Natural killer cell treated with Interleukin-12 subunit alpha and Interleukin-12 subunit beta and Interleukin-15 and Interleukin-18, amount 100 ng/mL, for 72 hours (primary cell): ENCODE measurements at regions not wholly inside any gene's neighbourhood (a gene's known extent, or its start where the extent isn't known, plus 50 kb on each side); places are given as distances from the start of the nearest gene placed in this dataset.

Experiments used
- ATAC-seq, 2 donors: fragments of 150-1000 bp; cut with Tn5 transposase in 1 of 2; sonication (Bioruptor Pico), chemical (Tn5 transposase) in 1 of 2; 2 replicates each; pipeline ENCODE4 v1.10.0; 2021
- DNase-seq: peaks from one replicate; pipeline ENCODE4 v3.0.0; 2022; ENCODE audit warnings: low spot score
- H3K27ac Mint-ChIP-seq, 2 donors: 1 replicate in 1 of 2; 2 replicates in 1 of 2; pipeline ENCODE4 v1.8.0; 2022; ENCODE audit warnings: mixed read lengths in 2 of 2, mild to moderate bottlenecking in 1 of 2, moderate library complexity in 1 of 2
- H3K27me3 Mint-ChIP-seq, 2 donors: 1 replicate in 1 of 2; 2 replicates in 1 of 2; pipeline ENCODE4 v1.8.0; 2022; ENCODE audit warnings: mixed read lengths in 2 of 2
- H3K36me3 Mint-ChIP-seq: one replicate; pipeline ENCODE4 v1.8.0; 2022; ENCODE audit warnings: mixed read lengths
- H3K4me1 Mint-ChIP-seq, 2 donors: 1 replicate in 1 of 2; 2 replicates in 1 of 2; pipeline ENCODE4 v1.8.0; 2022; ENCODE audit warnings: low read depth in 2 of 2, mixed read lengths in 2 of 2, mild to moderate bottlenecking in 1 of 2
- H3K4me3 Mint-ChIP-seq: one replicate; pipeline ENCODE4 v1.8.0; 2022; ENCODE audit warnings: mixed read lengths
- H3K9me3 Mint-ChIP-seq: 2 replicates; pipeline ENCODE4 v1.8.0; 2022; ENCODE audit warnings: mixed read lengths

DNA sequence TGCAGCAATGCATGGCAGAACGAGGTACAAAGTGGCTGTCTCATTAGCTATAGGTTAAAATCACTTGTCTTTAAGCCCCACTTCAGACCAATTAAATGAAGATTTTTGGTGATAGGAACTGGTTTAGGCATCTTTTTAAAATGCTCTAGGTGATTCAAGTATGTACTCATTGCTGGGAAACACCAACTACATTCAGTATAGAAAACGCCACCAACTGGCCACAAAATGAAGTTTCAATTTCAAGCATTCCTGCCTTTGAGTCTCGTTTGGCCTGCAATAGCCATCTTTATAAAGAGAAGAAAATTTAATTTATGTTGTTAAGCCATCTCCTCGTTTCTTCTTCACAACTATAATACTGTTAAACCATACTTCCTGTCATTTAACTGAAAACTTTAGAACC, 587.9 kb downstream of the GBE1 start:
- H3K9me3 Mint-ChIP-seq = peaks cover 10% of the 10 kb centered on the region
- DNase-seq = no peak
- no peak for ATAC-seq
- no peak overlapping the region for H3K27ac Mint-ChIP-seq
- no peaks in the 10 kb centered on the region for H3K4me1 Mint-ChIP-seq
- no peak overlapping the region for H3K4me3 Mint-ChIP-seq
- H3K36me3 Mint-ChIP-seq = peaks cover 5% of the 10 kb centered on the region
- H3K27me3 Mint-ChIP-seq = no peaks in the 10 kb centered on the region

DNA sequence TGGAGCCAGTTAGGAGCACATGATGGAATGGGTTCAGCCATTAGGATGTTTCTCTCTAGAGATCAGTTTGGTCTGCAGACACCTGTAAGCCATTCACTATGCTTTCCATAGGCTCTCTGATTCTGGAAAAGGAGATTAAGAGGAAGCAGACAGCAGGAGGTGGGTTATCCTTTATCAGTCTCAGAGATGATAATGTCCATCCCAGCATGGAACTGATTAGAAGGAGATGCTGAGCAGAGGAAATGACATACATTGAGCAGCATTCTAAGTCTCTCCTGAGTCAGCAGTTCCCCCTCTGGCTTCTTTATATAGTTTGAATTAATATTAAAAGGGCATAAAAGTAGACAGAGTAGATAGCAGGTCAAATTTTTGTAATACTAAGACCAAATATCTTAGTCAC, 591.1 kb downstream of the GBE1 start:
- DNase-seq = no peak
- H3K4me1 Mint-ChIP-seq = no peaks in the 10 kb centered on the region
- no peak overlapping the region for H3K27ac Mint-ChIP-seq
- no peak overlapping the region for H3K4me3 Mint-ChIP-seq
- peaks cover 5% of the 10 kb centered on the region for H3K36me3 Mint-ChIP-seq
- peaks cover 13% of the 10 kb centered on the region for H3K9me3 Mint-ChIP-seq
- ATAC-seq = no peak
- H3K27me3 Mint-ChIP-seq = no peaks in the 10 kb centered on the region

DNA sequence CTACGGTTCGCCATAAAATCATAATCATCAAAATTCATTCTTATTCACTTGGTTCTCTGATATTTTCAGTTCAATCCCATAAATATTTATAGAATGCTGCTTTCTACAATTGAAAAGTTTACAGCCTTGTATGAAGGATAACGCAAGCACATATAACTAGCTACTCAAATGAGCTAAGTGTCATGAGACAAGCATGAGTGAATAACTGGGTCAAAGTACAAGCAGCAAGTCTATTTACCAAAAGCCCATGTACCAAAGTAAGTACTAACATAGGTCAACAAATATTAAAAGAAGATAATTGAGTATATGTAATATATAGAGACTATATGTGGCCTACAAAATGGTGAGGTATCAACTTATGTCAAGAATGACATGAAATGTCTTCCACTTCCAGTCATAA, 596.6 kb downstream of the GBE1 start:
- Mint-ChIP-seq H3K4me3 (no peak overlapping the region), H3K9me3 (peaks cover 9% of the 10 kb centered on the region)
- DNase-seq = no peak

DNA sequence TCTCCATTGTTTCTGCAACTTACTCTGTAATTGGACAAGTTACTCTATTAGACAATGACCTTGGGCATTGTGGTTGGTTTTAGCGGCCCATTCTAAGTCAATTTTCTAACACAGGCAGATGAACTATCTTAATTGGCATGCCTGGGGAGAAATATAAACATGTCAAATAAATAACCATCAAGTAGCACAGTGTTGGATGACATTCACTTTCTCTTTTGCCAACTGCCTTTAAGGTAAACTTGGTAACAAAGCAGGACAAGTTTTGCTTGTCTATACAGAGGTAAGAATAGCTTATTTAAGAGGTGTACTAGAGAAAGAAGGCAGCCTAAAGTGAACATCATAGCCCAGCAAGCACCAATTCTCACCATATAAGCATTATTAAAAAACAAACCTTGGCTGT, 599.6 kb downstream of the GBE1 start:
- peaks cover 4% of the 10 kb centered on the region for H3K36me3 Mint-ChIP-seq
- no peak for DNase-seq
- H3K27ac Mint-ChIP-seq = no peak overlapping the region
- H3K4me1 Mint-ChIP-seq = no peaks in the 10 kb centered on the region
- H3K27me3 Mint-ChIP-seq = no peaks in the 10 kb centered on the region
- no peak overlapping the region for H3K4me3 Mint-ChIP-seq
- no peak for ATAC-seq
- H3K9me3 Mint-ChIP-seq = peaks cover 11% of the 10 kb centered on the region

More for the DNA sequence above, 596.6 kb downstream of the GBE1 start:
- H3K36me3 Mint-ChIP-seq = peaks cover 2% of the 10 kb centered on the region
- no peak for ATAC-seq
- no peaks in the 10 kb centered on the region for H3K27me3 Mint-ChIP-seq
- no peak overlapping the region for H3K27ac Mint-ChIP-seq
- H3K4me1 Mint-ChIP-seq = no peaks in the 10 kb centered on the region

DNA sequence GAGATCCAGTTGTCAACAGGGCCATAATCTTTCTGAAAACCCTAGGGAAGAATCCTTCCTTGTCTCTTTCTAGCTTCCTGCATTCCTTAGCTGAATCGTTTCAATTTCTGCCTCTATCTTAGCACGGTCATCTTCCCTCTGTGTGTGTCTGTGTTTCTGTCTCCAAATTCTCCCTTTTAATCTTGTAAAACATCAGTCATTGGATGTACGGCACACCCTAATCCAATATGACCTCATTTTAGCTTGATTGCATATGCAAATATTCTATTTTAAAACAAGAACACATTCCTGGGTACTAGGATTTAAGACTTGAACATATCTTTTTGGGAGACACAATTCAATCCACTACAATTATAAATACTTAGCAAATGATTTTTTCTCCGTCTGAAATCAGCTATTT, 600.3 kb downstream of the GBE1 start:
- Mint-ChIP-seq H3K27ac (no peak overlapping the region), H3K9me3 (peaks cover 14% of the 10 kb centered on the region), H3K4me3 (no peak overlapping the region), H3K4me1 (no peaks in the 10 kb centered on the region), H3K27me3 (no peaks in the 10 kb centered on the region), H3K36me3 (peaks cover 4% of the 10 kb centered on the region)
- ATAC-seq (no peak), DNase-seq (no peak)

DNA sequence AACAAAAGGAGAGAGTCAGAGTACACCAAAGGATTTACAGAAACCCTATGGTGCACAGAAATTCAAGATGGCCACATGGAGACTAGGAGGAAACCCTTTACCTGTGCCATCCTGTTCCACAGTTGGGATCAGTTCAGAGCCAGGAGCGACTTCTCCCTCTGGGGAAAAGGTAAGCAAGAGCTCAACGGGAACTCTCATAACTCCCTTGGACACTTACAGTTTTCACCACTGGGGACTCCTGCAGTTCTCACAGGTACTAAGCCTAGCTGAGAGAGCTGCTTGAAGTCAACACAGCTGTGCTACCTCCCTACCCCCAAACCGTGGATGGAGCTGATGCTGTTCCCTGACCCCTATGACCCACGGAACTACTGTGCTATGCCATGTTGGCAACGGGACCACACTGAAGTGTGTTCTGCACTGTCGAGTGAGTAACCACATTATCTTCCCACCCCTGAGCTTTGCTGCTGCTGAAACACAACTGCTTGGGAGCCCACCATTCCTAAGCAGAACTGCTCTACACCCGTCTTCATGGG, 606.8 kb downstream of the GBE1 start:
- Mint-ChIP-seq H3K27ac (no peak overlapping the region), H3K4me1 (no peaks in the 10 kb centered on the region), H3K36me3 (peaks cover 10% of the 10 kb centered on the region), H3K4me3 (no peak overlapping the region), H3K27me3 (no peaks in the 10 kb centered on the region), H3K9me3 (peaks cover 15% of the 10 kb centered on the region)
- DNase-seq (no peak), ATAC-seq (no peak)

DNA sequence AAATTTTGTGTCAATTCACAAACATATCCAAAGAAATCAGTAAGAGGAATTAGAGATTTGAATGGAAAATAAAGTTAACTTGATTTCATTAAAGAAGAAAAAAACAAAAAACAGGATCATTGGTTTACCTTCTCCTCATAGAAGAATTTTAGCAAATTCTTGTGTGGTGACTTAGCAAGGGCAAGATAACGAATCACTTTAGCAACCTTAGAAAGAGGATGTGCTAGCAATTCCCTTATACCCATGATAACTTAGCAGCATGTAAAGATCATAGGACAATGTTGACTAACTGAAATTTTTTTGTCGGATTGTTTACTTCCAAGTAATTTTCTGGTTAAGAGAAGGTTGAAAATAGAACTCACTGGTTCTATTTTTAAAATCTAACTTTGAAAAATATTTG, 609.3 kb downstream of the GBE1 start:
- H3K27me3 Mint-ChIP-seq = no peaks in the 10 kb centered on the region
- no peak overlapping the region for H3K27ac Mint-ChIP-seq
- peaks cover 13% of the 10 kb centered on the region for H3K9me3 Mint-ChIP-seq
- no peak overlapping the region for H3K4me3 Mint-ChIP-seq
- H3K4me1 Mint-ChIP-seq = no peaks in the 10 kb centered on the region
- H3K36me3 Mint-ChIP-seq = peaks cover 9% of the 10 kb centered on the region
- no peak for DNase-seq
- no peak for ATAC-seq

DNA sequence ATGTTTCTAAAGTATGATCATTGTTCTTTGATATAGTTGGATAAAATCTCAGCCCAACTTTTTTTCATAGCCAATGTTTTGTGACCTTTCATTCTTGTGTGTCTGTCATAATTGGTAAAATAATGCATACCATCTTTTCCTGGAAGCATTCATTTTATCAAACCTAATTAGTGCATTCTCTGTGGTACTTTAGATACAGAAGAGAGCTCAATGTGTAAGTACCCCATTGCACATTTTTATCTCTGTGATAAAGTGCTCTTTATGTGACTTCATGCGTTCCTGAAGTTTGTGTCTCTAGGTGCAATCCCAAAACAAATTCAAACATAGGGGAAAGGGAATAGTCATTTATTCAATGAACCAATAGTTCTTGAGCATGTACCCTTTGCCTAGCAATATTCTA, 628.5 kb downstream of the GBE1 start:
- no peaks in the 10 kb centered on the region for H3K27me3 Mint-ChIP-seq
- H3K4me1 Mint-ChIP-seq = no peaks in the 10 kb centered on the region
- DNase-seq = no peak
- no peaks in the 10 kb centered on the region for H3K36me3 Mint-ChIP-seq
- H3K4me3 Mint-ChIP-seq = no peak overlapping the region
- ATAC-seq = no peak
- no peak overlapping the region for H3K27ac Mint-ChIP-seq
- peaks cover 6% of the 10 kb centered on the region for H3K9me3 Mint-ChIP-seq

DNA sequence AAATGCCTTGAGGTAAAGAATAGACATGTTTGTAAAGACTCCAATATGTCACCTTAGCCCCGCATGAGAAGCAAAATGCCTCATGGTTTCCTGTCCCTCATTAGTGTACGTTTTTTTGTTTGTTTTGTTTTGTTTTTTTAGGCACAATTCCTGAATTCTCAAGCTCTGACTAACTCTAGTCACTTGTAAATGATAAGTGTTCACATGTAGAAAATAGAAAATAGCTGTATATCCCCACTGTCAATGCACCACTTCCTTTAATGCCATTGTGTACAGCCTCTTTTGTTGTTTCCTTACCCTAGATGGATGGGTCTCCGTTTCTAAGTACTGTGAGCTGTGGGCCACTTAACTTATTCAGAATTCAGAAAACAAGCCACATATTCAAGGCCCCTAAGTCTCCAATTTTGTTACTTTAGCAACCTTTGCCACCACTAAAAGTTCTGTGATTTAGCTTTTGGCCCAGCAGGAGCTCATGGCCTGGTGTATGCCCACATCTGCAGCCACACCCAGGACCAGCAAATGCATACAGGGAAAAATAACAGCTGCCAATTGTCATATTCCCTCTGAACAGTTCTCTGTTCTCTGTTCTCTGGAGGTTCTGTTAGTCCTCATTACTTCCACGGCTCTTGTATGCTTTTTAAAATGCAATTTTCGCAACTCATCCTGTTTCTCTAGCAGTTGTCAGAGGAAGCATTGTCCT, 655.5 kb downstream of the GBE1 start:
- no peaks in the 10 kb centered on the region for H3K27me3 Mint-ChIP-seq
- H3K9me3 Mint-ChIP-seq = peaks cover 21% of the 10 kb centered on the region
- H3K27ac Mint-ChIP-seq = no peak overlapping the region
- no peak overlapping the region for H3K4me3 Mint-ChIP-seq
- H3K4me1 Mint-ChIP-seq = no peaks in the 10 kb centered on the region
- no peak for ATAC-seq
- no peaks in the 10 kb centered on the region for H3K36me3 Mint-ChIP-seq
- DNase-seq = no peak

DNA sequence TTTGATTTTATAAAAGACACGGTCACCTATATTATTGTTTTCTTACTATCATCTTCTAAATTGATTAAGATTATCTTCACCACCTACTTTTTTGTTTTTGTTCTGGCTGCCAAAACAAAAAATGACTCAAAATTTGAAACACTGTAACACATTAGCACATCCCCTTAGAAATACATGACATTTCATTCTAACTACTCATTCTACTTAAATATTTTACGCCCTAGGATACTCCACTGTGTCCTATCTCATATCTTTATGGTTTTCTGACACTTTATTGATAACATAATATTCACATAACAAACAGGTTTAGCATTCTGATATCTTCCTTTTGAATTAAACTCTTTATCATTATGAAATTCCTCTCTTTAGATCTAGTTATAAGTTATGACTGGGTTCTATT, 656.2 kb downstream of the GBE1 start:
- H3K4me1 Mint-ChIP-seq = no peaks in the 10 kb centered on the region
- no peaks in the 10 kb centered on the region for H3K27me3 Mint-ChIP-seq
- H3K9me3 Mint-ChIP-seq = peaks cover 17% of the 10 kb centered on the region
- no peak for DNase-seq
- no peak overlapping the region for H3K27ac Mint-ChIP-seq
- no peak for ATAC-seq
- H3K4me3 Mint-ChIP-seq = no peak overlapping the region
- no peaks in the 10 kb centered on the region for H3K36me3 Mint-ChIP-seq

DNA sequence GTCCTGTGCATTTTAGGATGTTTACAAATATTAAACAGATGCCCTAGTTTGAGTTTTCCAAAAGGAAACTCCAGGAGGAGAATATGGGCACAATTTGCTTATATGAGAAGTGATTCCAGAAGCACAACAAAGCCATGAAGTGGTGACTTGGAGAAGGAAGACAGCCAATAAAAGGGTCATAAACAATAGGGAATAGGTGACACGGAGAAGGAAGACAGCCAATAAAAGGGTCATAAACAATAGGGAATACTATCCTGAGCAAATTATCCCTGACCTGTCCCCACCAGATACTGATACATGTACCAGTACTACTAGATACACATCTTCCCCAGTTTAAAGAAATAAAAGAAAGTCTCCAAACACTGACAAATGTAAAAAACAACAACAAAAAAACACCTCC, 663.6 kb downstream of the GBE1 start:
- Mint-ChIP-seq H3K27me3 (no peaks in the 10 kb centered on the region), H3K4me1 (no peaks in the 10 kb centered on the region), H3K9me3 (peaks cover 23% of the 10 kb centered on the region), H3K36me3 (peaks cover 7% of the 10 kb centered on the region), H3K27ac (no peak overlapping the region), H3K4me3 (no peak overlapping the region)
- ATAC-seq (no peak), DNase-seq (no peak)

DNA sequence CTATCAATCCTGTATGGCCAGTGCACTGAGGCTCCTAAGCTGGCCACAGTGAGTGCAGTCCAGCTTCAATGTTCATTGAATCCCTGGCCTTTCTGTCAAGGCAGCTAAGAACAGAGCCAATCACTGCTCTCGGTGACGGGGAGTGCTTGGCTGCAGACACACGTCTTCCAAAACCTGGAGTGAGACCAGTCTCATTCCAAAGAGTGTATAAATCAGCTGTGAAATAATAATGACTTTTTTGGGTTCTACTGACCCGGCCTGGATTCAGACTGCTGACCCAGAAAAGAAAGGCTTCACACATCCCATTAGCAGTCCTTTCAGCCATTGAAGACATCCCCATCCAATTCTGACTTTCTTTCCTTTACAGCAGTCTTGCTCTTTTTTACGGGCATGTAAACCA, 665.5 kb downstream of the GBE1 start:
- ATAC-seq = no peak
- no peaks in the 10 kb centered on the region for H3K4me1 Mint-ChIP-seq
- H3K9me3 Mint-ChIP-seq = peaks cover 23% of the 10 kb centered on the region
- no peak overlapping the region for H3K27ac Mint-ChIP-seq
- no peak for DNase-seq
- H3K36me3 Mint-ChIP-seq = peaks cover 7% of the 10 kb centered on the region
- H3K27me3 Mint-ChIP-seq = no peaks in the 10 kb centered on the region
- no peak overlapping the region for H3K4me3 Mint-ChIP-seq

DNA sequence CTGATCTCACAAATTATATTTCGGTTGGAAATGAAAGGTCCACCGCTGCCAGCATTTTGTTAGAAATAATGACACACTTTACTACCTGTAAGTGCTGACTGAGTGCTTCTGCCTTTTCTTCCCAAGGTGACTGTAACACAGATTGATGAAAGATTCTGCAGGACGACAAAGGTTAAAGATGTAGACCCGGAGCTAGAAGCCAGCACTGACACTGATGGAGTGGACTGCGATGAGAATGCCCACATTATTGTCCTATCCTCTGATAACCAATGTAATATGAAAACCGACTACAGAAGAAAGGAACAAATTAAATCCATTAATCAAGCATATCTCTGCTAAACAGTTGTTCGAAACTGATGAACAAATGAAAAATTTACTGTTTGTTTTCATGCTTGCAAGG, 666.5 kb downstream of the GBE1 start:
- H3K4me3 Mint-ChIP-seq = no peak overlapping the region
- H3K9me3 Mint-ChIP-seq = peaks cover 25% of the 10 kb centered on the region
- DNase-seq (no peak), ATAC-seq (no peak)
- no peaks in the 10 kb centered on the region for H3K4me1 Mint-ChIP-seq
- no peak overlapping the region for H3K27ac Mint-ChIP-seq
- no peaks in the 10 kb centered on the region for H3K27me3 Mint-ChIP-seq
- H3K36me3 Mint-ChIP-seq = peaks cover 7% of the 10 kb centered on the region

DNA sequence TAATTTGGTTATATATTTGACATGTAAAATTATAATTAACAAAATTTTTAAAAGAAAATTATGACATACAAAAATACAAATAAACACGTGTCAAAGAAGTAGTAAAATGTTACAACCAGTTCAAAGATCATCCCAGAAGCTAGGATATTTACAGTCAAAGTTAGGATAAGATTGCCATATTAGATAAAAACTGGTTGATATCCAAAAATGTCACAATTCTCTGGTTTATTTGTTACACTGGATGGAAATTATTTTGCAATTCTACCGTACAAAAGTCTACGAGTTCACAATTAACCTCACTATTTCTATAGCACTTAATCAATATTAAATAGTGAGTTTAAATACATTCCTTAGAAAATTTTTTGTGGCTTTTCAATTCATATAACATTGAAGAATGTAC, 673.8 kb downstream of the GBE1 start:
- DNase-seq (no peak), ATAC-seq (no peak)
- H3K27ac Mint-ChIP-seq = no peak overlapping the region
- H3K4me3 Mint-ChIP-seq = no peak overlapping the region
- H3K4me1 Mint-ChIP-seq = no peaks in the 10 kb centered on the region
- no peaks in the 10 kb centered on the region for H3K36me3 Mint-ChIP-seq
- peaks cover 8% of the 10 kb centered on the region for H3K9me3 Mint-ChIP-seq
- no peaks in the 10 kb centered on the region for H3K27me3 Mint-ChIP-seq

DNA sequence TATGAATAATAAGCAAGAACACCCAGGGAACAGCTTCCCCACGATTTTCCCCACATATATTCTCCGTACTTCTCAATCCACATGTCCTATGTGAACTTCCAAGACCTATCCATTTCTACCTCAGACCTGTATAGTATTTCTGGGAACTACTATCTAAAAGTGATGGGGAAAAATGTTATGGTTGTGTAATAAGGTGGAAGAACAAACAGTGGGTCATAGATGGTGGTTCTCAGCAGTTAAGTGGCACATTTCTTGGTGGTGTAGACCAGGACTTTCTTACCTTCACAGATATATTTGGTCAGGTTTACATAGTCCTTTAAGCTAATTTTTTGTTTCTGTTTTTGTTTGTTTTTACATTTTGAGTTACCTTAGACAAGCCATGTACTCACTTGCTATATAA, 675.1 kb downstream of the GBE1 start:
- no peaks in the 10 kb centered on the region for H3K27me3 Mint-ChIP-seq
- H3K4me1 Mint-ChIP-seq = no peaks in the 10 kb centered on the region
- H3K4me3 Mint-ChIP-seq = no peak overlapping the region
- H3K27ac Mint-ChIP-seq = no peak overlapping the region
- peaks cover 10% of the 10 kb centered on the region for H3K9me3 Mint-ChIP-seq
- ATAC-seq (no peak), DNase-seq (no peak)
- no peaks in the 10 kb centered on the region for H3K36me3 Mint-ChIP-seq
